COR-L47 (cell line): ENCODE measurements at regions not wholly inside any gene's neighbourhood (a gene's known extent, or its start where the extent isn't known, plus 50 kb on each side); places are given as distances from the start of the nearest gene placed in this dataset.
"Not testable (repeated sequence)": the region's sequence is repeated elsewhere in the genome, so short reads cannot be mapped to it uniquely, and the experiment has no call there.

Experiments used
- DNase-seq: peaks from one replicate; lab custom pipeline; 2025; lab: John Stamatoyannopoulos, UW

- DNase-seq = no peak
Observed at GRCh38 chr15:62643572-62643971, 399.0 kb upstream of the TPM1 start.

DNA sequence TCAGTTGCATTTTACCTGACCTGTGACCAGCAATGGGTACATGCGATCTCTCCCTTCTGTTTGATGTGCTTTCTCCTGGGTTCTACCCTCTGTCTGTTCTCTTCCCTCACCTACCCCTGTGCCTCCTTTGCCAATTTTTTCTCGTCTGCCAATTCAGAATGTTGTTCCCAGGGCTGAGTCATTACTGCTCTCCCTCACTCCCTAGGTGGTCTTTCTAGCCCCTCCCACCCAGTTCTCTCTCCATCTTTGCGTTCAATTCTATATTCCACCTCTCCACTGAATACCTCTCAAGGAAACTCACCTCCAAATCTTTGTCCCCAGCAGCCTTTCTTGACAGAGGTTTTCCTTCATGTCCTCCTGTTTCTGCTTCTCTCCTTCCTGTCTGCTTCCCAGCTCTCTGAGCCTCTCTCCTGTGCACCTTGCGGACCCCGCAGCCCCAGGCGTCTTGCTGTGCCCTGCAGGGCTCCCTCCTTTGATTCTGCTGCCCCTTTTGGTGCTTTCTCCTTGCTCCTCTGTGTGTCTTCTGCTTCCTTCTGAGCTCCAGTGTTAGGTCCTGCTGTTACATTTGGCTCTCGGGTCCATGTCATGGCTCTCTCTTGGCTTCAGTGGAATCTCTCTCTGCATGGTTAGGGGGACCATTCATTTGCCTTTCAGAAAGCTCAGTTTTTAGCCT lies 398.2 kb upstream of the TPM1 start:
- no peak for DNase-seq

DNA sequence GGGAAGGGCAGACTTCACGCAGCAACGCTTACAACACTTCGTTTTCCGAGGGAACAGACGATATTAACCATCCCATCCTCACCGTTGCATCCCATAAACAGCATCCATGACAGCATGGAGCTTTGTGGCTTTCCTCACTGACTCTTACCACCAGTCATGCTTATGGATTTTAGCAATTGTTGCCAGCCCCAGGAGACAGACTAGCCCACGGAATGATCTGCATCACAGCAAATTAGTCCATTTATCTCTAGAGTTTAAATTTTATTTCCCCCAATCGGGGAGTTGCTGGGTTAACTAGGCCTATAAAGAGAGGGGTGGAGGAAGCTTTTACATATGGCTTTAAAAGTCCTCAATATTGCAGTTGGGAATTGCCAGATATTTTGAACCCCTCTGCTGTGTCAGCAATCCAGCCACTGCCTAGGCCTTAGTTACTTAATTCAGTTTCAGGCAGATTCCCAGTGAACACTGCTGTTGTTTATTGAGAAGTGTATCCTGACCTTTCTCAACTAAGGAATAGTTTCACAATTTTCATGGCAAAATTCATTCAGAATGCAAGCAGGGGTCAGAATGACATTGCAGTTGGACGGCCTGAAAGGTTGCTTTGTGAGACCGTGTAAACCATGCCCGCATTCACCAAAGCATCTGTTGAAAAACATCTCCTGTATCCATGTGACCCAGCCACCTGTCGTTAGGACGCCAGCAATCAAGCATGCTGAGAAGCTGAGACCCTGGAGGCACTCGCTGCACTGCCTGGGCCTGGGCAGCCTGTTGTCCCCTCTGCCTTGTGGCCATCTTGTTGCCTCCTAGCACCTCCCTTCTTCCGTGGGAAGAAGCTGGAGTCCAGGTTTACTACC lies 397.4 kb upstream of the TPM1 start:
- no peak for DNase-seq

- DNase-seq = no peak
Observed at GRCh38 chr15:62647202-62647842, 395.2 kb upstream of the TPM1 start.

- no peak for DNase-seq
Observed at GRCh38 chr15:62647843-62648505, 394.6 kb upstream of the TPM1 start.

GRCh38 chr15:62648954-62649353 lies 393.6 kb upstream of the TPM1 start:
- DNase-seq = no peak

- no peak for DNase-seq
Observed at GRCh38 chr15:62649793-62650420, 392.6 kb upstream of the TPM1 start.

GRCh38 chr15:62653122-62653521 lies 389.4 kb upstream of the TPM1 start:
- no peak for DNase-seq

DNA sequence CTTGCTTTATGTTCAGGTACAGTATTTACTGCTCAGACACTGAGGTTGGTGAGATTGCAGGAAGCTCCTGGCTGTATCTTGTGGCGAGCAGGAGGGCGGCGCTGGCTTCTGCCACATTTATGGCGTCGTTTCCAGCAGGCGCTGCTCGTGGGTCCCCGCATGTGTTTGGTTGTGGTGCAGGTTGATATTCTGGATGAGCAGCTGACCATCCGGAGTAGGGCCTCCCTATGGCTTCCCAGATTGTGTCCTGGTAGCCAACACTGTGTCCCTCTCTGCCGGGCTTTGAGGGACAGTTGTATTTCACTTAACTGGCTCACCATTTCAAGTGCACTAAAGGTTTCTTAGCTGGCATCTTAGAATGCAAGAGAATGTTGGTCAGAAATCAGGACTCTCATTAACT lies 386.5 kb upstream of the TPM1 start:
- no peak for DNase-seq

DNA sequence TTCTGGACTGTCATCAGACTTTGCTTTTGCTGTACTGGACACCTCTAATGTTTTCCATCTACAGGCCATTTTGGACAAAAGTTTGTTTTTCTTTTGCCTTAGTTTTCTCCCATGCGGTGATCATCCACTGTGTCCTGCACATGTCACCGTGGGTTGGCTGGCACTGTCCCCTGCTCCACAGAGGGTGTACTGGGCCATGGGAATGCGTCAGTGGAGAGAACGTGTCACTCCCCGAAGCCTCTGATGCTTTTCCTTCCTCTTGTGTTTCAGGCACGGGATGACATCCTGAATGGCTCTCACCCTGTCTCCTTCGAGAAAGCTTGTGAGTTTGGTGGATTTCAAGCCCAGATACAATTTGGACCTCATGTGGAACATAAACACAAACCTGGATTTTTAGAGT lies 385.0 kb upstream of the TPM1 start:
- DNase-seq = not testable (repeated sequence)

DNA sequence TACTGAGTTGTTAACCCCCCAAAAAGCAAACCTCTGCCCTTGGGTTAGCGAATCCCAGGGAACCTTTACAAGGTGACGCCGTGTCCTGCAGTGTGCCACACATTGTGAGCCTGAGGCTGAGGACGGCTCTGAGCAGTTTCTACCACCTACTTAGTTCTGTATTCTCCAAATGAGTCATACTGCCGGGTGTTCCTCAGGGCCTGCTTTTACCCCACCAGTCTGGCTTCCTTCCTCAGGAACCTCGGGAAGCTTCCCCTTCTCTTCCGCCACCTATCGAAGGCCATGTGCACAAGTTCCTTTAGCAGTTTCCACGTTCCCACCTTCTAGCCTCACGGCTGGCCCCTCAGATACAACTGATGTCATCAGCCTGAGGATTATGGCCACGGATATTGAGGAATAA lies 384.0 kb upstream of the TPM1 start:
- DNase-seq = no peak

DNA sequence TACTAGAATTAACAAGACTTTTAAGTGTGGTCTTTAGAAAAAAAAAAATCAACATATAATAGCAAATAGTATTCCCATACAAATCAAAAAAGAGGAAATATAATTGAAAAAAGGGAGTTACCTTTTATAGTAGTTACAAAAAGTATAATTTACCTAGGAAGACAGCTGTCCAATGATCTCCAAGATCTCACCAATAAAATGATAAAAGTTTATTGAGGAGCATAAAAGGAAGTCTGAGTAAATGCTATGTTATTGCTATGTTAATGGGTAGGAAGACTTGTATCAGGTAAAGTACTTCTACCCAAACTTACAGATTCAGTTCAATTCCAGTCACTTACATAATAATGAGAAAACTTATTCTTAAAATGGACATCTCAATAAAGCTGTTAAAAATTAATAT lies 379.0 kb upstream of the TPM1 start:
- DNase-seq = no peak

GRCh38 chr15:62665449-62665848 lies 377.1 kb upstream of the TPM1 start:
- no peak for DNase-seq

DNA sequence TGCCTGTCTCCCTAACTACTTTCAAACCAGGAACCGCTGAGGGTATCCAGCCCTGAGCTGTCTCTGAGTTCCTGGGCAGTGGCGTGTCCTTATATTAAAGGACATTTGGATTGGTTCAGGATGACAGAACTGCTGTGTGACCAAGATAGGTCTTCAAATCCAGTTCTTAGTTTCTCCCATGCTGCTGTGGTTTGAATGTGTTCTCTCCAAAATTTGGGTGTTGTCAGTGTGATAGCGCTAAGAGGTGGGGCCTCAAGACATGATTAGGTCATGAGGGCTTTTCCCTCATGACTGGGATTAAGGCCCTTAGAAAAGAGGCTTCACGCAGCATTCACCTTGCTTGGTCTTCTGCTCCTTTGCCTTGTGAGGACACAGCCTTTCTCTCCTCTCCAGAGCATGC lies 376.5 kb upstream of the TPM1 start:
- no peak for DNase-seq

DNA sequence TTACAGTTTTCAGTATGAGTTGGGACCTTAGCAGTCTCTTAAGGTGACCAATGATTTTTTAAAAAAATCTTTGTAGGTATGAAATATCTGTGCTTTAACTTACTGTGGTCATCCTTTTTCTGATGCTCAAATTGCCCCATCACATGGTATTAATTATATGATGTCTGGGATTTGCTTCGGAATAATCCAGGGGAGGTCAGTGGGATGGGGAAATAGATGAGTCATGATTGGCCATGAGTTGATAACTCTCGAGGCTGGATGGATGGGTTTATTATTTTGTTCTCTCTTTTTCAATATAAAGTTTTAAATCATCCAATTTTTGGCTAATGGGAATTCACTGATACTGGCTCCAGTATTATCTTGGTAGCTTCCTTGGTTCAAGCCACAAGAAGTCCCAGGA lies 370.3 kb upstream of the TPM1 start:
- no peak for DNase-seq

GRCh38 chr15:62676891-62677290 lies 365.7 kb upstream of the TPM1 start:
- DNase-seq = no peak

- DNase-seq = no peak
Observed at GRCh38 chr15:62681939-62682896, 360.3 kb upstream of the TPM1 start.

DNA sequence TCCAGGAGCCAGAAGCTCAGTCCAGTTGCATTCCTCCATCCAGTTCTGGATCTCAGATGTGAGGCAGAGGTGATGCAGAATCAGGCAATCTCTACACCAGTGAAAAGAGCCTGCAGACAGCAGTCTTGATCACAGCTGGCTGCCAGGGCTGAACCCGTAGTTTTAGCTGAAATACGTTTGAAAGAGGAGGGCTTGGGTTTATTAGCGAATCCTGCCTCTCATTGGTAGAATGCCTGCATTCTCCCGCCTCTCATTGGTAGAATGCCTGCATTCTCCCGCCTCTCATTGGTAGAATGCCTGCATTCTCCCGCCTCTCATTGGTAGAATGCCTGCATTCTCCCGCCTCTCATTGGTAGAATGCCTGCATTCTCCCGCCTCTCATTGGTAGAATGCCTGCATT lies 359.4 kb upstream of the TPM1 start:
- DNase-seq = not testable (repeated sequence)

DNA sequence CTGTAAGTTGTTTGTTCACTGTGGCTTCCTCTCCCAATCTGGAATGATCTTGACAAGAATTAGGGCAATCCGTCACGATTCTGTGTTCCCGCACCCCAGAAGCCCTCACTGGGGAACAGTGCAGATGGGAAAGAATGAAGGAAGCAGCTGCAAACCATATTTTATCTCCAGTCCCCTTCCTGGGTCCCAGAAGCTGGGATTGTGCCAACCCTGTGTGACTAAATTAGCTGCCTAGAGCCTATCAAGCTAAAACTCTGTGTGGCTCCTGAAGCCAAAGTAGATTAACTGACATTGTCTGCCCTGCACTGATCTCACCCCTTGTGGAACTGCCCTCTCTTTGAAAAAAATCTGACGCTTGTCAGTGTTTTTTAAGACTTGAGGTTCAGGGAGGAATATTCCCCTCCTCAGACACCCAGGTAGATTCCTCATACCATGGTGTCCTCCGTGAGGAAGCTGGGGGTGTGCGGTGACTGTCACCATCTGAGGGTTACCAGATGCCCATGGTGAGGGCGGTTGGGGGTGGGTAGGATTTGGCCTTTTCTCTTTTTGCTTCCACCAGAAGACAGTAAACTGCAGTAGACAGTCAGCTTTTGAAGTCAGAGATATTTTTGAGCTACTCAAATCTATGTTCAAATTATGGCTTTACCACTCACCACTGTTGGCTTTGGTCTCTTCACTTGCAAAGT lies 358.3 kb upstream of the TPM1 start:
- no peak for DNase-seq

DNA sequence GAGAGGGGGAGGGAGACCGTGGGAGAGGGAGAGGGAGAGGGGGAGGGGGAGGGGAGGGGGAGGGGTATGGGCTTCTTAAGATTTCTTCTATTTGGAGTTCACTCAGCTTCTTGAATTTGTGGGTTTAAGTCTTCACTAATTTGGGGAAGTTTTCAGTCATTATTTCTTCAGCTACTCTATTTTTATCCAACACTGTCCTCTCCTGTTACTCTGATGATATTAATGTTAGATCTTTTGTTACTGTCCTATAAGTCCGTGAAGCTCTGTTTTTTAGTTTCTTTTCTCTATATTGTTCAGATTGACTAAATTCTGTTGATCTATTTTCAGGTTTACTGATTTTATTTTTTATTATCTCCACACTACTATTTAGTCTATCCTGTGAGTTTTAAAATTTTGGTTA lies 351.5 kb upstream of the TPM1 start:
- no peak for DNase-seq
